ENCODE measurements at regions not wholly inside any gene's neighbourhood (a gene's known extent, or its start where the extent isn't known, plus 50 kb on each side); places are given as distances from the start of the nearest gene placed in this dataset.

DNA sequence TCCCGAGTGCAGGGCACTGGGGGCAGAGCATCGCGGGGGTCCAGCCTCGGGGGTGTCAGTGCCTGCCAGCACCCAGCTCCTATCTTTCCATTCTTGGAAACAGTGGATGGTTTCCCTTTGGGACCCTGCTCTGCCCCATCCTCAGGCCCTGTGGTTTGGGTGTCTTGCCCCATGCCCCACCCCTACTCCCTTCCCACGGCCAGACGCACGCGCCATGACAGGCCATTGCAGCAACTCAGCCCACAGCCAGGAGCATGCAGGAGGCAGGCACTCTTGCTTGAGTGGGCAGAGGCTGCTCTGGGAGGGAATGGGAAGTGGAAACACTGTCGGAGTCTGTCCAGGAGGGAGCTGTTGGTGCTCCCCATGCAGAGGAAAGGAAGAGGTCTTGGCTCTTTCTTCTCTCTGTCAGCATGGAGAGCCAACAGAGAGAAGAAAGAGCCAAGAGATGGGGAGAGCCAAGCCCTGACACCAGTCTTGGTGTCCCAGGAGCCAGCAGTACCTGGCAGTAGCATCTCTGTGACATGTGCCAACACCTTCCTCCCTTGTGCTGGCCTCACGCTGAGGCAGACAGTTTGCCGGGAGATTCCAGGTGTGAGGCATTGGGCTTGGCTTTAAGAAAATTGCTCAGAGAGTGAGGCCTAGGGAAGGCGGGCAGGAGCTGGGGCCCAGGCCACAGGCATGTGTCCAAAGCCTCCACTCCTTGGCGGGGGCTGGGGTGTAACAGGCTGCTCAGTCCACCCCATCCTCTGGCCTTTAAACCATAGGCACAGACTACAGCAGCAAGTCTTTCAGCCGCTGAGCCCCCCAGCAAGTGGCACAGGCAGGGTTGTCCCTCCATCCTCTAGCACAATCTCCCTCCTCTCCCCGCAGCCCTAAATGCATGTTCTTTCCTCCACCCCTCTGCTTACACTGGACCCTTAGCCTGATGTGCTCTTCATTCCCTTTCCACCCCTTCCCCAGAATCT, 86.7 kb upstream of the UQCRFS1 start:
- Histone ChIP-seq H3K4me3 (no peak overlapping the region), H3K9me3 (replicated peaks) (no peaks in the 10 kb centered on the region)

DNA sequence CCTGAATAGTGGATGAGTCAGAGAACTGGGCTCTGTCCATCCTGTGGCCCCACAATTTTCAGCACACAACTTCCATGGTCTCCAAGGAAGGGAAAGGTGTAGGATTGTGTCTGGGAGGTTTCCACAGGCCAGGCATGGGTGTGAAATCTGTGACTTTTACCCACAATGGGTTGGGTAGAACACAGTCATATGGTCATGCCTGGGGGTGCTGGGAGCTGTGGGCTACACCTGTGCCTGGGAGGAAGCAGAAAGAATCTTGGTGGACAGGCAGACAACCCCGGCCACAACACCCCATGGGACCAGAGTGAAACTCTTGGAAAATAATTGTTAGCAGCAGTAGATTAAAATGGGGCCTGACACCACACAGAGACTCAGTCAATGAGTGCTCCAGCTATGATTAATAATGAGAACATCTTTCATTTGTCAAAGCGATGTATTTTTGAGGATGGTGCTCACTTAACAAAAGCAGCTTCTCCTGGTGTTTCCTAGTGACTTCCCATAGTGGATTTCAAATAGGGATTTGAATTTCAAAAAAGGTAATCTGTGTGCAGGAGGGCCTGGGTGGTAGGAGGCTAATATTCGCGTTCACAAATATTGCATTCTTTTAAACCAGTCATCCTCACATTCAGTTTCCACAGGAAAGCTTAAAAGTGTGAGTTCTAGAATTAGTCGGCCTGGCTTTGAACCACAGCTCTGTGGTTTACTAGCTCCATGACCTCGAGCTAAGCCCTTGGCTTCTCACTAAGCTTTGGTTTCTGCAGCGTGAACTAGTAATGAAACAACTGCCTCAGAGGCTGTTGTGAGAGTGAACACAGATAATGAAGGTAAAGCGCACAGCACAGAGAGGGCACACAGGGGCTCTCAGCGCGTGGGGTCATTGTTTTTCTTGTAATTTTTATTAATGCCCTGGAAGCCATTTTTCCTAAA, 89.3 kb upstream of the UQCRFS1 start:
- H3K36me3 ChIP-seq: no peaks in the 10 kb centered on the region
- no peak for DNase-seq (ENCODE audit: low read depth in 1 of 2, low spot score in 2 of 2)
- H3K9me3 ChIP-seq (replicated peaks): no peaks in the 10 kb centered on the region
- H3K27ac ChIP-seq: no peak overlapping the region
- H3K4me3 ChIP-seq: no peak overlapping the region
- no peaks in the 10 kb centered on the region for H3K27me3 ChIP-seq (replicated peaks)
- H3K4me1 ChIP-seq (replicated peaks): no peaks in the 10 kb centered on the region

More for the DNA sequence above, 86.7 kb upstream of the UQCRFS1 start:
- H3K36me3 ChIP-seq: no peaks in the 10 kb centered on the region
- H3K4me1 ChIP-seq (replicated peaks): no peaks in the 10 kb centered on the region
- H3K27me3 ChIP-seq (replicated peaks): no peaks in the 10 kb centered on the region
- no peak for DNase-seq (ENCODE audit: low read depth in 1 of 2, low spot score in 2 of 2)
- H3K27ac ChIP-seq: no peak overlapping the region

DNA sequence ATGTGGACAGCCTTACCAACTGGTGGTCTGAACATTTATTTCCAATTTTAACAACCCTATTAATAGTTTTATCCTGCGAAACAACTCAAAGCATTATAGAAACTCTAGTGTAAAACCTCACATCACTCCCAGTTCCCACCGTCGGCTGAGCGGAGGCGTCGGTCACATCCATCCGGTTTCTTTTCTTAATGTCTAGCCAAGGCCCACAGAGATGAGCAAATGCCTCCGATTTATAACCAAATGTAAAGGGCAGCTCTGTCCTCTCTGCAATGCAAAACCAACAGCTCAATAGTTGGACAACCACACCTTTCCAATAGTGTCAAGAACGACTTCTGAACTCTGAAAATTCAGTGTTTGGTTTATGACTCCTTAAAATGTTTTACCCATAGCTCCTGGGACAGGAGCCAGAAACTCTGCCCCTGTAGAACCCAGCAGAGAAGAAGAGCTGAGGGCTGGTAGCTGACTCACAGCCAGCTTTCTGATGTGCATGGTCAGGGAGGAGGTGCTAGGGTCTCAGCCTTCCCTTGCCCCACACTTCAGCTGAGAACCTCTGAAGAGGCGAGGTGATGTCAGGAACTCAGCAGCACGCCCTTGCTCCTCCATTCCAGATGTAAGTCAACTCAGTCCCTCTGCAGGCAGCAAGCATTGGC, 90.2 kb upstream of the UQCRFS1 start:
- H3K9me3 ChIP-seq (replicated peaks): no peaks in the 10 kb centered on the region
- no peaks in the 10 kb centered on the region for H3K36me3 ChIP-seq
- no peak for DNase-seq (ENCODE audit: low read depth in 1 of 2, low spot score in 2 of 2)
- no peaks in the 10 kb centered on the region for H3K4me1 ChIP-seq (replicated peaks)
- no peak overlapping the region for H3K4me3 ChIP-seq
- no peak overlapping the region for H3K27ac ChIP-seq
- H3K27me3 ChIP-seq (replicated peaks): no peaks in the 10 kb centered on the region

DNA sequence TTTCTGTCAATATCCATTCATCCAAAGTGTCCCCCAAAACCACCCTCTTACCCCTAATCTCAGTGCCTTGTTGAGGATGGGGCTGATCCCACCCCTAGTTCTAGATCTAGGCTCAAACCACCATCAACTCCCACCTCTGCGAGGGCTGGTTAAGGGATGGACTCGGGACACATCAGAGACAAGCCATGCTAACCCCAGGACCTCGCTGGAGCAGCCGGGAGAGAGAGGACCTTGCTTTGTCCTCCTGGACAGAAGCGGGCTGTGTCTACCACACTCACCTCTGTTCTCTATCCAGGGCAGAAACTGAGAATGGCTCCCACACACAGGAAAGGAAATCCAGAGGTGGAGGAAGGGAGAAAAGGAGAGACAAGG, 90.8 kb upstream of the UQCRFS1 start:
- no peak for DNase-seq (ENCODE audit: low read depth in 1 of 2, low spot score in 2 of 2)
- no peaks in the 10 kb centered on the region for H3K9me3 ChIP-seq (replicated peaks)
- H3K27me3 ChIP-seq (replicated peaks): no peaks in the 10 kb centered on the region
- no peak overlapping the region for H3K27ac ChIP-seq
- H3K36me3 ChIP-seq: no peaks in the 10 kb centered on the region
- H3K4me3 ChIP-seq: no peak overlapping the region
- H3K4me1 ChIP-seq (replicated peaks): no peaks in the 10 kb centered on the region

- no peaks in the 10 kb centered on the region for H3K4me1 ChIP-seq (replicated peaks)
- no peak for DNase-seq (ENCODE audit: low read depth in 1 of 2, low spot score in 2 of 2)
- no peaks in the 10 kb centered on the region for H3K36me3 ChIP-seq
- H3K27me3 ChIP-seq (replicated peaks): no peaks in the 10 kb centered on the region
- no peak overlapping the region for H3K27ac ChIP-seq
- H3K9me3 ChIP-seq (replicated peaks): no peaks in the 10 kb centered on the region
- no peak overlapping the region for H3K4me3 ChIP-seq
Observed at GRCh38 chr19:29305268-29305667, 92.3 kb upstream of the UQCRFS1 start.

- H3K9me3 ChIP-seq (replicated peaks): no peaks in the 10 kb centered on the region
Observed at GRCh38 chr19:29308977-29309590, 96.1 kb upstream of the UQCRFS1 start.

GRCh38 chr19:29309637-29310036, 96.7 kb upstream of the UQCRFS1 start:
- H3K9me3 ChIP-seq (replicated peaks): no peaks in the 10 kb centered on the region
- DNase-seq (ENCODE audit: low read depth in 1 of 2, low spot score in 2 of 2): no peak
- no peaks in the 10 kb centered on the region for H3K27me3 ChIP-seq (replicated peaks)

More at GRCh38 chr19:29308977-29309590, 96.1 kb upstream of the UQCRFS1 start:
- no peaks in the 10 kb centered on the region for H3K4me1 ChIP-seq (replicated peaks)
- no peak overlapping the region for H3K4me3 ChIP-seq
- no peaks in the 10 kb centered on the region for H3K36me3 ChIP-seq
- no peaks in the 10 kb centered on the region for H3K27me3 ChIP-seq (replicated peaks)
- no peak overlapping the region for H3K27ac ChIP-seq
- no peak for DNase-seq (ENCODE audit: low read depth in 1 of 2, low spot score in 2 of 2)

GRCh38 chr19:29311191-29311790, 98.3 kb upstream of the UQCRFS1 start:
- H3K4me1 ChIP-seq (replicated peaks): no peaks in the 10 kb centered on the region
- no peaks in the 10 kb centered on the region for H3K36me3 ChIP-seq
- no peak overlapping the region for H3K4me3 ChIP-seq
- no peaks in the 10 kb centered on the region for H3K9me3 ChIP-seq (replicated peaks)
- H3K27ac ChIP-seq: no peak overlapping the region
- no peaks in the 10 kb centered on the region for H3K27me3 ChIP-seq (replicated peaks)
- DNase-seq (ENCODE audit: low read depth in 1 of 2, low spot score in 2 of 2): no peak

More at GRCh38 chr19:29309637-29310036, 96.7 kb upstream of the UQCRFS1 start:
- no peak overlapping the region for H3K27ac ChIP-seq
- H3K36me3 ChIP-seq: no peaks in the 10 kb centered on the region
- no peak overlapping the region for H3K4me3 ChIP-seq
- H3K4me1 ChIP-seq (replicated peaks): no peaks in the 10 kb centered on the region

GRCh38 chr19:29315556-29316190, 102.7 kb upstream of the UQCRFS1 start:
- Histone ChIP-seq H3K27ac (no peak overlapping the region), H3K4me1 (replicated peaks) (no peaks in the 10 kb centered on the region), H3K36me3 (no peaks in the 10 kb centered on the region), H3K9me3 (replicated peaks) (no peaks in the 10 kb centered on the region), H3K27me3 (replicated peaks) (no peaks in the 10 kb centered on the region), H3K4me3 (no peak overlapping the region)
- no peak for DNase-seq (ENCODE audit: low read depth in 1 of 2, low spot score in 2 of 2)

GRCh38 chr19:29318581-29318980, 105.6 kb upstream of the UQCRFS1 start:
- H3K4me3 ChIP-seq: no peak overlapping the region
- no peaks in the 10 kb centered on the region for H3K4me1 ChIP-seq (replicated peaks)
- no peaks in the 10 kb centered on the region for H3K36me3 ChIP-seq
- no peaks in the 10 kb centered on the region for H3K27me3 ChIP-seq (replicated peaks)
- no peaks in the 10 kb centered on the region for H3K9me3 ChIP-seq (replicated peaks)
- no peak overlapping the region for H3K27ac ChIP-seq
- no peak for DNase-seq (ENCODE audit: low read depth in 1 of 2, low spot score in 2 of 2)

GRCh38 chr19:29320086-29320485, 107.1 kb upstream of the UQCRFS1 start:
- no peak overlapping the region for H3K4me3 ChIP-seq
- DNase-seq (ENCODE audit: low read depth in 1 of 2, low spot score in 2 of 2): no peak
- H3K4me1 ChIP-seq (replicated peaks): no peaks in the 10 kb centered on the region
- no peaks in the 10 kb centered on the region for H3K9me3 ChIP-seq (replicated peaks)
- no peaks in the 10 kb centered on the region for H3K27me3 ChIP-seq (replicated peaks)
- no peak overlapping the region for H3K27ac ChIP-seq
- no peaks in the 10 kb centered on the region for H3K36me3 ChIP-seq

DNA sequence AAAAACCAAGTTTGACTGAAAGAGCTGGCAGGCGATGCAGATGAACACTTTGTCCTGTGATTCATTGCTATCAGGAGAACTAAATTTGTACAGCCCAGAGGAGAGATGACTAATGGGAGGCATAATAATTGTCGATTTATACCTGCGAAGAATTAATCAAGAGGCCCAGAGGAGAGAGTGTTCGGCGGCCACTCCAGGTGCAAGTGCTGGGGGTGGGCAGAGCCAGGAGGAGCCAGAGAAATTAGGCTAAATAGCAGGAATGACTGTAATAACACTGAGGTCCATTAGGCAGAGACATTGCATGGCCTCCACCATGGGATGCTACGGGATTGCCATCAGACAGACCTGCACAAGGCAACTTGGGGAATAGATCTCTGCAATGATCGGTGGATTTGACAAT, 107.7 kb upstream of the UQCRFS1 start:
- Histone ChIP-seq H3K4me1 (replicated peaks) (no peaks in the 10 kb centered on the region), H3K27me3 (replicated peaks) (no peaks in the 10 kb centered on the region), H3K4me3 (no peak overlapping the region), H3K9me3 (replicated peaks) (no peaks in the 10 kb centered on the region), H3K27ac (no peak overlapping the region), H3K36me3 (no peaks in the 10 kb centered on the region)
- DNase-seq (ENCODE audit: low read depth in 1 of 2, low spot score in 2 of 2): no peak

All from SJSA1 (cell line).